ENCODE measurements at regions not wholly inside any gene's neighbourhood (a gene's known extent, or its start where the extent isn't known, plus 50 kb on each side); places are given as distances from the start of the nearest gene placed in this dataset.

GRCh38 chr6:9890893-9891292 lies 524.0 kb downstream of the TFAP2A start:
- no peak overlapping the region for H3K9ac ChIP-seq (ENCODE audit: low read length)
- H3K27me3 ChIP-seq (ENCODE audit: control insufficient read depth, insufficient read depth, low read length): no peaks in the 10 kb centered on the region
- no peak overlapping the region for H3K4me3 ChIP-seq (ENCODE audit: low read length)
- H3K36me3 ChIP-seq (ENCODE audit: control insufficient read depth, low read depth, low read length): no peaks in the 10 kb centered on the region
- H3K9me3 ChIP-seq (ENCODE audit: control insufficient read depth, low read depth, low read length): no peaks in the 10 kb centered on the region
- no peak overlapping the region for H3K27ac ChIP-seq (ENCODE audit: low read length)
- H3K4me1 ChIP-seq (ENCODE audit: control insufficient read depth, low read depth, low read length): no peaks in the 10 kb centered on the region

- H3K27ac ChIP-seq (ENCODE audit: low read length): no peak overlapping the region
- H3K9me3 ChIP-seq (ENCODE audit: control insufficient read depth, low read depth, low read length): no peaks in the 10 kb centered on the region
- no peaks in the 10 kb centered on the region for H3K36me3 ChIP-seq (ENCODE audit: control insufficient read depth, low read depth, low read length)
- no peaks in the 10 kb centered on the region for H3K4me1 ChIP-seq (ENCODE audit: control insufficient read depth, low read depth, low read length)
- no peak overlapping the region for H3K9ac ChIP-seq (ENCODE audit: low read length)
- no peak overlapping the region for H3K4me3 ChIP-seq (ENCODE audit: low read length)
- H3K27me3 ChIP-seq (ENCODE audit: control insufficient read depth, insufficient read depth, low read length): no peaks in the 10 kb centered on the region
Measured at GRCh38 chr6:9890469-9890868, 524.4 kb downstream of the TFAP2A start.

DNA sequence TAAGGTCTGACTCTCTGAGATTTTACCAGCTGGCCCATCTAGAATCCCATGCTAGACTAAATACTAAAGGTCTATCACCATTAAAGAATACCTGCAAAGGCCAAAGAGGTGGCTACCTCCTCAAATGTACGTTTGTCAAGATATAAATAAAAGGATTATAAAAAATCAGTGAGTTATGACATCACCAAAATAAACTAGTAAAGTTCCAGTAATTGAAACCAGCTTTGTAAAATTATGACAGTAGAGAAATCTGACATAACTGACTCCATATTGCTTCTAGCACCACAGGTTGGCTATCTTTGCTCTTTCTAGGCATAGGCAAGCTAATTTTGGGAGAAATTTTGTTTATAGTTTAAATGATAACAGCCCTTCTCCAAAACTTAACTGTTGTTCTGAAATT lies 536.3 kb downstream of the TFAP2A start:
- Histone ChIP-seq H3K9ac (ENCODE audit: low read length) (no peak overlapping the region), H3K36me3 (ENCODE audit: control insufficient read depth, low read depth, low read length) (no peaks in the 10 kb centered on the region), H3K4me3 (ENCODE audit: low read length) (no peak overlapping the region), H3K27ac (ENCODE audit: low read length) (no peak overlapping the region), H3K4me1 (ENCODE audit: control insufficient read depth, low read depth, low read length) (no peaks in the 10 kb centered on the region), H3K9me3 (ENCODE audit: control insufficient read depth, low read depth, low read length) (peaks cover 5% of the 10 kb centered on the region), H3K27me3 (ENCODE audit: control insufficient read depth, insufficient read depth, low read length) (no peaks in the 10 kb centered on the region)

GRCh38 chr6:9875605-9876353 lies 539.1 kb downstream of the TFAP2A start:
- no peaks in the 10 kb centered on the region for H3K27me3 ChIP-seq (ENCODE audit: control insufficient read depth, insufficient read depth, low read length)
- no peaks in the 10 kb centered on the region for H3K36me3 ChIP-seq (ENCODE audit: control insufficient read depth, low read depth, low read length)
- H3K9ac ChIP-seq (ENCODE audit: low read length): no peak overlapping the region
- H3K4me1 ChIP-seq (ENCODE audit: control insufficient read depth, low read depth, low read length): no peaks in the 10 kb centered on the region
- H3K9me3 ChIP-seq (ENCODE audit: control insufficient read depth, low read depth, low read length): no peaks in the 10 kb centered on the region
- no peak overlapping the region for H3K27ac ChIP-seq (ENCODE audit: low read length)
- H3K4me3 ChIP-seq (ENCODE audit: low read length): no peak overlapping the region

DNA sequence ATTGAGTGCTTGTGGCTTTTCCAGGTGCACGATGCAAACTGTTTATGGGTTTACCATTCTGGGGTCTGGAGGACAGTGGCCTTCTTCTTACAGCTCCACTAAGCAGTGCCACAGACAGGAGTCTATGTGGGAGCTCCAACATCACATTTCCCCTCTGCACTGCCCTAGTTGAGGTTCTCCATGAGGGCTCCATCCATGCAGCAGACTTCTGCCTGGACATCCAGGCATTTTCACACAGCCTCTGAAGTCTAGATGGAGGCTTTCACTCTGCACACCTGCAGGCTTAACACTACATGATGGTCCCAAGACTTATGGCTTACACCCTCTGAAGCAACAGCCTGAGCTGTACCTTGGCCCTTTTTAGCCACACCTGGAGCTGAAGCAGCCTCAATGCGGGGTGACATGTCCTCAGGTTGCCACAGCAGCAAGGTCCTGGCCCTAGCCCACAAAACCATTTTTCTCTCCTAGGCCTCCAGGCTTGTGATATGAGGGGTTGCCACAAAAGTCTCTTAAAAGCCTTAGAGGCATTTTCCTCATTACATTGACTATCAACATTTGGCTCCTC lies 552.2 kb downstream of the TFAP2A start:
- Histone ChIP-seq H3K27ac (ENCODE audit: low read length) (no peak overlapping the region), H3K9me3 (ENCODE audit: control insufficient read depth, low read depth, low read length) (peaks cover 20% of the 10 kb centered on the region), H3K4me3 (ENCODE audit: low read length) (no peak overlapping the region), H3K4me1 (ENCODE audit: control insufficient read depth, low read depth, low read length) (no peaks in the 10 kb centered on the region), H3K9ac (ENCODE audit: low read length) (no peak overlapping the region), H3K27me3 (ENCODE audit: control insufficient read depth, insufficient read depth, low read length) (no peaks in the 10 kb centered on the region), H3K36me3 (ENCODE audit: control insufficient read depth, low read depth, low read length) (no peaks in the 10 kb centered on the region)

DNA sequence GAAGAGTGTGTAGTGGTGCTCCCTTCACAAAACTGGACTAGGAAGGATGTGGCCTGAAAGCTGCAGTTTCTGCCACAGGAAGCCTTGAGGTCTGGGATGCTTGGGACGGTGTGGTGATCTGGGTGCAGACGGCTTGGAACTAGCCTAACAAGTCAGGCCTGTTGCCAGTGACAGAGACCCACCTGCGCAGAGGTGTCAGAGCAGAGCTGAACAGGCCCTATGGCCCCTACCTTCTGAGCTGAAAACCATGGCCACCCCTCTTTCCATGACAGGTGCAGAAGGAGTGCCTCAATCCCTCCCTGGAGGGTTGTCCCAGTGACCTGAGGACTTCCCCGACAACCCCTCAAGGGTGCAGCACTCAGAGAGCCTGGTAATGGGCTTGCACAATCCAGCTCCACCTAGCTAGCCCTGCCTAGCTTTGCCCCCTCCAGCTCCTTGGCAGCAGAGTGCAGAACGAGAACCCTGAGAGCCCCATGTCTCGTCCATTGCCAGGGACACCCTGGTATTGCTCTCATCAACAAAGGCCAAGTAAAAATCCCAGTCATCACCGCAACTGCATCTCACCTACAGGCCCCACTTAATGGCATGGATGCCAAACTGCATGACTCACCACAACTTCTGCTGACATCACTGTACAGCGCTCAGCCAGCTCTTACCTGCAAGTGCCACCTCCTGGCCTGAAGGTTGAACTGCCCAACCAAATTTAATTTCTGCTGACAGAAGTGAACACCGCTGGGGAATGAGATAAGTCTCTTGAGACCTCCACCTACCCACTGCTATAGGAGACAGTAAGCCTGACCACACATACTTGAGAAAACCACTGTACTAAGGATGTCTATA lies 563.1 kb downstream of the TFAP2A start:
- no peaks in the 10 kb centered on the region for H3K4me1 ChIP-seq (ENCODE audit: control insufficient read depth, low read depth, low read length)
- H3K4me3 ChIP-seq (ENCODE audit: low read length): no peak overlapping the region
- no peak overlapping the region for H3K27ac ChIP-seq (ENCODE audit: low read length)
- no peak overlapping the region for H3K9ac ChIP-seq (ENCODE audit: low read length)
- no peaks in the 10 kb centered on the region for H3K36me3 ChIP-seq (ENCODE audit: control insufficient read depth, low read depth, low read length)
- H3K9me3 ChIP-seq (ENCODE audit: control insufficient read depth, low read depth, low read length): no peaks in the 10 kb centered on the region
- no peaks in the 10 kb centered on the region for H3K27me3 ChIP-seq (ENCODE audit: control insufficient read depth, insufficient read depth, low read length)

DNA sequence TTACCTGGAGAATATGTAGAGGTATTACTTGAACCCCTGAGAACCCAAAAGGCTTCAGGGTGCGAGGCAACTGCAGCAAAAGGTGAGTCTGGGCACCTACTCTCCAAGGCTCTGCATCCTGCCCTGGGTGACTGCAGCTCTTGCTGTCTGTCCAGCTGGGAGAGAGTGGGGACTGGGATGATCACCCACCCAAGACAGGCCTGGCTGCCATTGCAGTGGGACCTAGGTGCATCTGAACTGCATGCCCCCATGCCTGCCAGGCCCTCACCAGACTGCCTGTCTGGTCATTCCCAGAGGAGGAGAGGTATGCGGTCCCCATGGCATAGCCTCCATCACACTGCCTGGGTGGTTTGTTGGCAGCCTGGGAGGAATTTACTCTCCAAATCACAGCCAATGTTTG lies 563.9 kb downstream of the TFAP2A start:
- no peak overlapping the region for H3K4me3 ChIP-seq (ENCODE audit: low read length)
- no peaks in the 10 kb centered on the region for H3K27me3 ChIP-seq (ENCODE audit: control insufficient read depth, insufficient read depth, low read length)
- no peaks in the 10 kb centered on the region for H3K4me1 ChIP-seq (ENCODE audit: control insufficient read depth, low read depth, low read length)
- no peak overlapping the region for H3K9ac ChIP-seq (ENCODE audit: low read length)
- H3K36me3 ChIP-seq (ENCODE audit: control insufficient read depth, low read depth, low read length): no peaks in the 10 kb centered on the region
- no peak overlapping the region for H3K27ac ChIP-seq (ENCODE audit: low read length)
- no peaks in the 10 kb centered on the region for H3K9me3 ChIP-seq (ENCODE audit: control insufficient read depth, low read depth, low read length)

GRCh38 chr6:9848094-9848493 lies 566.8 kb downstream of the TFAP2A start:
- H3K9ac ChIP-seq (ENCODE audit: low read length): no peak overlapping the region
- H3K4me1 ChIP-seq (ENCODE audit: control insufficient read depth, low read depth, low read length): peaks cover 7% of the 10 kb centered on the region
- H3K27ac ChIP-seq (ENCODE audit: low read length): no peak overlapping the region
- H3K4me3 ChIP-seq (ENCODE audit: low read length): no peak overlapping the region
- peaks cover 5% of the 10 kb centered on the region for H3K27me3 ChIP-seq (ENCODE audit: control insufficient read depth, insufficient read depth, low read length)
- H3K36me3 ChIP-seq (ENCODE audit: control insufficient read depth, low read depth, low read length): no peaks in the 10 kb centered on the region
- no peaks in the 10 kb centered on the region for H3K9me3 ChIP-seq (ENCODE audit: control insufficient read depth, low read depth, low read length)

DNA sequence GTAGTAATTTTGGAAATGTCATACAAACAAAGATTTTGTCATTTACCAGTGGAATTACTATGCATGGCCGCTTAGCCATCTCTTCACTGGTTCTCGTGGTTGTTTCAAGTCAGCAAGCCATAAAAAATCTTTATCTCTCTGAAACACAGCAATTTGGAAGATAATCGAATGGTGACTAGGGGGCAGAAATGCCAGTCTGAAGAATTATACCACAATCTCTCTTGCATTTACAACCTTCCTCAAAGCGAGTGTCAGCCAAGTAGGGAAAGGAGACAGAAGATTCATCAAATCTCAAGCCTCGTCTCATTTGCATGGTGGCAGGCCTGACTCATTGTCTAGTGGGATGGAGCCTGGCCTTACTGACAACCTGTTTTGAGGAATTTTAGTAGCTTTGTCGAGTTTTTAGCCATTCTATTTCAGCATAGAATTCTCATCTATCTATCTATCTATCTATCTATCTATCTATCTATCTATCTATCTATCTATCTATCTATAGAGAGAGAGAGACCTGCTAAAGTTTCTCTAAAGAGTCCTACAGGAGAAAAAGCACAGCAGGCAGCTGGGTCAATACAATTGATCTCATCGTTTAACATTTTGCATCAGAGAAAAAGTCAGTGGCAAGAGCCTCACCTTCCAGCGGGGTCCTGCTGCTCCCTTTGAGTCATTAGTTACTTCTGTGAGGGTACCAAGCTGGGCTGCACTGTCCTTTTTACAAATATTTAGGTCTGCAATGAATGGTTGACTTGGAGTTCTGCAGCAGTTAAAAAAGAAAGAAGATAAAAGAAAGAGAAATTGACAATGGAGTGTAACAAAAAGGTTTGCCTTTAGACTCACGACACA lies 572.8 kb downstream of the TFAP2A start:
- Histone ChIP-seq H3K27ac (ENCODE audit: low read length) (no peak overlapping the region), H3K4me3 (ENCODE audit: low read length) (no peak overlapping the region), H3K36me3 (ENCODE audit: control insufficient read depth, low read depth, low read length) (no peaks in the 10 kb centered on the region), H3K9ac (ENCODE audit: low read length) (no peak overlapping the region), H3K9me3 (ENCODE audit: control insufficient read depth, low read depth, low read length) (no peaks in the 10 kb centered on the region), H3K4me1 (ENCODE audit: control insufficient read depth, low read depth, low read length) (peaks cover 20% of the 10 kb centered on the region), H3K27me3 (ENCODE audit: control insufficient read depth, insufficient read depth, low read length) (peaks cover 16% of the 10 kb centered on the region)

DNA sequence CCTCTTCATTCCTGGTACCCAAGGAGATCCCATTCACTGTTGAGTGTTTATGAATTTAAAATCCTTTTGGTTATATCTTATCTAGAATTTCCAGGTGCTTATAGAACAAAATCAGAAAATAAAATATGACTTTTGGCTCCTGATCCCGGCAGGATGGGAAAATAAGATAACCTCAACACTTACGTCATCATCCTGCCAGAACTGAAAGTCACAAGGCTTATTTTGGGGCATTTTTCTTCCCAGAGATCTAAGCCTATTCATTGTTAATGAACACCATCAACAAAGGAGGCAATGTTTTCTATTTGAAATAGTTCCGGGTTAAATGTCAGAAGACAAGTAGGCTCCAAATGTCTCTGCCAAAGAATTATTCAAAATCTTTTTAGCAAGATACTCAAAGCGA lies 580.6 kb downstream of the TFAP2A start:
- Histone ChIP-seq H3K4me1 (ENCODE audit: control insufficient read depth, low read depth, low read length) (no peaks in the 10 kb centered on the region), H3K9me3 (ENCODE audit: control insufficient read depth, low read depth, low read length) (no peaks in the 10 kb centered on the region), H3K9ac (ENCODE audit: low read length) (no peak overlapping the region), H3K27me3 (ENCODE audit: control insufficient read depth, insufficient read depth, low read length) (no peaks in the 10 kb centered on the region), H3K4me3 (ENCODE audit: low read length) (no peak overlapping the region), H3K36me3 (ENCODE audit: control insufficient read depth, low read depth, low read length) (no peaks in the 10 kb centered on the region), H3K27ac (ENCODE audit: low read length) (no peak overlapping the region)

GRCh38 chr6:9831783-9832182 lies 583.1 kb downstream of the TFAP2A start:
- Histone ChIP-seq H3K9ac (ENCODE audit: low read length) (no peak overlapping the region), H3K36me3 (ENCODE audit: control insufficient read depth, low read depth, low read length) (no peaks in the 10 kb centered on the region), H3K4me1 (ENCODE audit: control insufficient read depth, low read depth, low read length) (no peaks in the 10 kb centered on the region), H3K9me3 (ENCODE audit: control insufficient read depth, low read depth, low read length) (no peaks in the 10 kb centered on the region), H3K27me3 (ENCODE audit: control insufficient read depth, insufficient read depth, low read length) (no peaks in the 10 kb centered on the region), H3K4me3 (ENCODE audit: low read length) (no peak overlapping the region), H3K27ac (ENCODE audit: low read length) (no peak overlapping the region)

Data from iPS-18a (cell line).